Naive B cell (primary cell): ENCODE measurements at regions not wholly inside any gene's neighbourhood (a gene's known extent, or its start where the extent isn't known, plus 50 kb on each side); places are given as distances from the start of the nearest gene placed in this dataset.

Source experiments
- ATAC-seq, 2 donors: fragments of 150-1000 bp; cut with Tn5 transposase; 2 replicates each; pipeline ENCODE4 v1.10.0; 2021; ENCODE audit warnings: low read depth in 2 of 2, mild to moderate bottlenecking in 2 of 2, moderate library complexity in 2 of 2
- DNase-seq: peaks from one replicate; pipeline ENCODE4 v3.0.0; 2022
- H3K27ac Mint-ChIP-seq, 6 donors: one replicate each; pipeline ENCODE4 v1.8.0; 2020 to 2022; ENCODE audit warnings: mild to moderate bottlenecking in 6 of 6, mixed read lengths in 6 of 6, moderate library complexity in 5 of 6, inconsistent platforms in 2 of 6
- H3K27me3 Mint-ChIP-seq, 3 donors: one replicate each; pipeline ENCODE4 v1.8.0; 2021 to 2022; ENCODE audit warnings: mixed read lengths in 3 of 3, mild to moderate bottlenecking in 1 of 3
- H3K36me3 Mint-ChIP-seq, 2 donors: one replicate each; pipeline ENCODE4 v1.8.0; 2020 to 2022; ENCODE audit warnings: mixed read lengths in 2 of 2, inconsistent platforms in 1 of 2, mild to moderate bottlenecking in 1 of 2
- H3K4me1 Mint-ChIP-seq, 3 donors: one replicate each; pipeline ENCODE4 v1.8.0; 2020 to 2022; ENCODE audit warnings: mixed read lengths in 3 of 3, inconsistent platforms in 1 of 3, mild to moderate bottlenecking in 1 of 3, moderate library complexity in 1 of 3
- H3K4me3 Mint-ChIP-seq, 8 donors: one replicate each; pipeline ENCODE4 v1.8.0; 2020 to 2022; ENCODE audit warnings: mild to moderate bottlenecking in 8 of 8, mixed read lengths in 8 of 8, moderate library complexity in 8 of 8, inconsistent platforms in 2 of 8
- H3K9me3 Mint-ChIP-seq, 7 donors: one replicate each; pipeline ENCODE4 v1.8.0; 2020 to 2022; ENCODE audit warnings: mixed read lengths in 7 of 7, mild to moderate bottlenecking in 5 of 7, inconsistent platforms in 2 of 7, moderate library complexity in 1 of 7

DNA sequence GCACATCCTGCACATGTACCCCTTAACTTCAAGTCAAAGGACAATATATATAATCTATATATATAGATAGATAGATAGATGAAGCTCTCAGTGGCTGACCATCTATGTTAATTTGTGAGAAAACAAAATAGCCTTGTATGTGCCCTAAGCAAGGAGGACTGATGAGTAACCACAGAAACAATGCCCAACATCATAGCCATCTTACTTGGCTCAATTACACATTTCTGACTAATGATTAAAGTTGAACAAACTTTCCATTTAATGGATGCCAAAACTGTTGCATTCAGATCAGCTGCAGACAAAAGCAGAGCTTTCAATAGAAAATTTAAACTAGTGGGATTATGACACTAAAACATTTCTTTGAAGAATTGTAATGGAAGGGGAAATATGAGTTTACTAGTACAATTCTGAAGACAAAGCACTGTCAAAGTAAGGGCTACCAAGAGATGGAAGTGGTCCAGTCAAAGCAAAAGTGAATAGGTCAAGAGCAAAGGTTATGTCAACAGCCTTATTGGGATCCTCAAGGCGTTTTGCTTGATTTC, 1188.2 kb upstream of the RAG2 start:
- Mint-ChIP-seq H3K27ac (no peak overlapping the region), H3K36me3 (no peaks in the 10 kb centered on the region), H3K27me3 (no peaks in the 10 kb centered on the region), H3K9me3 (peaks cover 13 to 44% (median 24%) of the 10 kb centered on the region in 7 donors), H3K4me1 (no peaks in the 10 kb centered on the region), H3K4me3 (no peak overlapping the region)
- ATAC-seq (no peak), DNase-seq (no peak)

DNA sequence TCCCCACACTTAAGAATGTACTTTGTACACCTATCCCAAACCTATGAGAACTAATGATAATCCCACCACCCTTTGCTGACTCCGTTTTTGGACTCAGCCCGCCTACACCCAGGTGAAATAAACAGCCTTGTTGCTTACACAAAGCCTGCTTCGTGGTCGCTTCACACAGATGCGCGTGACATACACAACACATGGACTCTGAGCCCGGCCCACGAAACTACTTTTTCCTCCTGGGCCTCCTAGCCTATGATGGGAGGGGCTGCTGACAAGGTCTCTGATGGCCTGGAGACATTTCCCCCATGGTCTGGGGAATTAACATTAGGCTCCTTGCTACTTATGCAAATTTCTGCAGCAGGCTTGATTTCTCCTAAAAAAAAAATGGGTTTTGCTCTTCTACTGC, 1176.4 kb upstream of the RAG2 start:
- no peak overlapping the region for H3K4me3 Mint-ChIP-seq
- H3K27me3 Mint-ChIP-seq = no peaks in the 10 kb centered on the region
- H3K27ac Mint-ChIP-seq = no peak overlapping the region
- no peak for DNase-seq
- no peak for ATAC-seq
- H3K9me3 Mint-ChIP-seq = peaks cover under 1 to 15% (median 5%) of the 10 kb centered on the region in 7 donors
- no peaks in the 10 kb centered on the region for H3K4me1 Mint-ChIP-seq
- H3K36me3 Mint-ChIP-seq = no peaks in the 10 kb centered on the region

DNA sequence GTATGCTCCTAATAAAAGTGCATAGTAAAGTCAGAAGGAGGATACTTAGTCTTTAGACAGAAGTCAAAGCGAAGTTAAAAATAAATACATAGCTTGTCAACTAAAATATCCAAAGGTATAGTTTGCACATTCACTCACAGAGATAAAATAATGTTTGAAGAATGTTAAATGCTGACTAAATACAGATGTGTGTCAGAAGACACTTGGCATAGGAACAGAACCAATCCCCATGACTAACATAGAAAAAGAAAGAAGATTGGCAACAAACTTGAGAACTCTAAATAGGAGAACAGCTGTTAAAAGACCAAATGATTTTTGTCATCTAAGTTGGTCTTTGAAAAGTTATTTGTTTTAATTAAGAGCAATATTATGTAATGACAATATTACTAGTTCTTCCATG, 1172.1 kb upstream of the RAG2 start:
- Mint-ChIP-seq H3K9me3 (peaks cover 0 to 11% (median 5%) of the 10 kb centered on the region in 7 donors), H3K27me3 (no peaks in the 10 kb centered on the region), H3K27ac (no peak overlapping the region), H3K4me3 (no peak overlapping the region), H3K36me3 (no peaks in the 10 kb centered on the region), H3K4me1 (no peaks in the 10 kb centered on the region)
- DNase-seq = no peak
- no peak for ATAC-seq

DNA sequence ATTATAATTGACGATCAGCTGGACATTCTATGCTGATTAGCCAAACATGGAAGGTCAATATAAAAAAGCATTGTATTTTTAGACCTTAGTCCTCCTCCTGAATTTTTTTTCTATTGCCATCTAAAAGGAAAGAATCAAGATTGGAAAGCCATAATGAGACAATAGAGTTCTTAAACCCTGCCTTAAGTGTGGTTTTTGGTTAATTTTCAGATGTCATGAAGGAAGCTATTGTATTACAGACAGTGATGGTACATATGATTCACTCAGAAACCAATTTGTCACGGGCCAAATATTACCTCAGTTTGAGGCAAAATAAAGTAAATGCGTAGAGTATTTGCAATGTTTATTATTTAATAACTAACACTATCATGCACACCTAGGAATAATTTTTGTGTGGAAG, 1164.0 kb upstream of the RAG2 start:
- Mint-ChIP-seq H3K36me3 (no peaks in the 10 kb centered on the region), H3K9me3 (peaks cover 0 to 5% (median 0%) of the 10 kb centered on the region in 7 donors)

DNA sequence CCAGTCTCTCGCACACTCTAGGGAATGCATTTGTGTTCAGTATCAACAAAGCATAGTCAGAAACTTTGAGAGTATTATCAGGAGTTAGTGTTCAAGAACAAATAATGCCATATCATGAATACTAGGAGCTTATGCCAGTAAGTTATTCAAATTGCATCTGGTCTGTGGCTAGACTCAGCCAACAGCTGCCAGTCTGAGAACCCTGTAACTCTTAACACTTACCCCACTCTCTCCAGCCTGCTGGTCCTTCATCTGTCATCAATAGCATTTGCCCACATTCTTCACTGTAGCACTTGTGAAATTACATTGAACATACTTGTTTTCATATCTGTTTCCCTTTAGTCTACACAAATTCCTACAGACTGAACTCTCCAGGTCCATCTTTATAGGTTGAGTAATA, 1157.5 kb upstream of the RAG2 start:
- Mint-ChIP-seq H3K36me3 (no peaks in the 10 kb centered on the region), H3K4me3 (no peak overlapping the region), H3K4me1 (no peaks in the 10 kb centered on the region), H3K27ac (peak overlapping the region in 1 of 6 donors; percentile 16), H3K27me3 (no peaks in the 10 kb centered on the region), H3K9me3 (peaks cover 0 to 7% (median 2%) of the 10 kb centered on the region in 7 donors)
- DNase-seq (no peak), ATAC-seq (no peak)

More for the DNA sequence above, 1164.0 kb upstream of the RAG2 start:
- no peak overlapping the region for H3K27ac Mint-ChIP-seq
- DNase-seq (no peak), ATAC-seq (no peak)
- no peaks in the 10 kb centered on the region for H3K4me1 Mint-ChIP-seq
- H3K27me3 Mint-ChIP-seq = no peaks in the 10 kb centered on the region
- no peak overlapping the region for H3K4me3 Mint-ChIP-seq

DNA sequence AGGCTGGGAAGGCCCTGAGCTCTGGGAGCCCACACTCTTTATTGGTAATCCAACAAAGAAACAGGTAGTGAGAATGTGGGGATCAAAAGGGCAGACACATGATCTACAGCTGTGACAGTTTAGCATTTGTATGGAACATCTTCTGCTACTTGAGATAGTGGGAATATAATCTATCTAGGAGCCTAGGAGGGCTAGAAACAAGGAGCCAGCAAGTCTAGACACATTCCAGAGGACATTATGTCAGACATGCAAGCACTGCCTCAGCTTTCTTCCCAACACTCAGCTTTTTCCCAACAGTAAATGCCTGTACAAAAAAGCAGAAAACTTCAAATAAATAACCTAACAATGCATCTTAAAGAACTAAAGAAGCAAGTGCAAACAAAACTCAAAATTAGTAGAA, 1150.6 kb upstream of the RAG2 start:
- peaks cover 0 to 25% (median 6%) of the 10 kb centered on the region in 7 donors for H3K9me3 Mint-ChIP-seq
- DNase-seq (no peak), ATAC-seq (no peak)
- no peaks in the 10 kb centered on the region for H3K4me1 Mint-ChIP-seq
- H3K27me3 Mint-ChIP-seq = no peaks in the 10 kb centered on the region
- no peak overlapping the region for H3K27ac Mint-ChIP-seq
- H3K36me3 Mint-ChIP-seq = no peaks in the 10 kb centered on the region
- H3K4me3 Mint-ChIP-seq = no peak overlapping the region

DNA sequence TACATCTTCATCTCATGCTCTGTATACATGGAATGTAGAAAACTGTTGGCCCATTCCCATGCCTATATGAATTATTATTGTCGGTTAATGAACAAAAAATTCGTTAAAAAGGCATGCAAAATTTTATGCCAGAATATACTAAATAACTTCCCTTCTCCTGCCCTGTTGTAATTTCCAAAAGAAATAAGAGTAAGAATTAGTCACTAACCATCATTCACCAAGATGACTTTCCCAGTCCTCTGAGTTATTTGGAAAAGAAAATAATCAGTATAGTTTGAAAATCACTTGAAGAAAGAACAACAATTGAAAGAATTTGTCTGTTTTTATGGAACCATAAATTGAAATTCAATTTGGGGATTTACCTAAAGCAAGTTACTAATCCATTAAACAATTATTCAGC, 1149.1 kb upstream of the RAG2 start:
- no peak overlapping the region for H3K4me3 Mint-ChIP-seq
- no peak overlapping the region for H3K27ac Mint-ChIP-seq
- H3K4me1 Mint-ChIP-seq = no peaks in the 10 kb centered on the region
- H3K36me3 Mint-ChIP-seq = no peaks in the 10 kb centered on the region
- no peak for ATAC-seq
- DNase-seq = no peak
- no peaks in the 10 kb centered on the region for H3K27me3 Mint-ChIP-seq
- H3K9me3 Mint-ChIP-seq = peaks cover 0 to 25% (median 6%) of the 10 kb centered on the region in 7 donors

DNA sequence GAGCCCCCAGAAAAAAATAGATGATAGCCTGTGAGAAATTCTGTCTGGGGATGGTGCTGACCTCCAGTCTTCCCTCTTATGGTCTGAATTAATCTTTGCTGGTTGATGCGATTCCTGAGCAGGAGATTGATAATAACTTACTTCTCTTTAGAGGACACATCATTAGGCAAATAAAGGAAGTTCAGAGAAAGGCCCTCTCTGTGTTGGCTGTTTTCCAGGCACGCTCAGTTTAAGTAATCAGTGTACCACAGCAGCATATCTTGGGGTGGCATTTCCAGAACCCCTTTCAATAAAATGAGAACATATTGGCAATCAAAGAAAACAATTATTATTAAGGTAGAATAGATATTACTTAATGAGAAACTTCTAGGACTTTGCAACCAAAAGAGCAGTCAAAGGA, 1129.3 kb upstream of the RAG2 start:
- ATAC-seq (no peak), DNase-seq (no peak)
- Mint-ChIP-seq H3K27me3 (no peaks in the 10 kb centered on the region), H3K4me3 (no peak overlapping the region), H3K36me3 (no peaks in the 10 kb centered on the region), H3K4me1 (no peaks in the 10 kb centered on the region), H3K9me3 (peaks cover 0 to 6% (median 0%) of the 10 kb centered on the region in 7 donors), H3K27ac (no peak overlapping the region)

DNA sequence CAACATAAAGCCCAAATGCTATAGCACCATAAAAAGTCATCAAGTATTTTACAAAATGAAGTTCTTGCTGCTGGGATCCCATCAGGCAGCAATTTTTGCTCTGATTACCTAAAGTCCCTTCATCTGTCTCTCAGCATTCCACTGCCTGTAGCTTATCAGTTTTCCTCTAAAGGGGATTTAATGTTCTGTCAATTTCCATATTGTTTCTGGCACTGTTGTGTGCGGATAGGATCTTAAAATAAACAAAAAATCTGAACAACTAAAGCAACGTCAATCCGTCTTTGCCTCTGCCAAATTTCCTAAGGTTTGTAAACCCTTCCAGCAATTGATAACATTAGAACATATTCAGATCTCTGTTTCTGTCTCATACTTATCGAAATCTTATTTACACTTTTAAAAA, 1126.3 kb upstream of the RAG2 start:
- Mint-ChIP-seq H3K4me1 (no peaks in the 10 kb centered on the region), H3K4me3 (no peak overlapping the region), H3K27me3 (no peaks in the 10 kb centered on the region)

DNA sequence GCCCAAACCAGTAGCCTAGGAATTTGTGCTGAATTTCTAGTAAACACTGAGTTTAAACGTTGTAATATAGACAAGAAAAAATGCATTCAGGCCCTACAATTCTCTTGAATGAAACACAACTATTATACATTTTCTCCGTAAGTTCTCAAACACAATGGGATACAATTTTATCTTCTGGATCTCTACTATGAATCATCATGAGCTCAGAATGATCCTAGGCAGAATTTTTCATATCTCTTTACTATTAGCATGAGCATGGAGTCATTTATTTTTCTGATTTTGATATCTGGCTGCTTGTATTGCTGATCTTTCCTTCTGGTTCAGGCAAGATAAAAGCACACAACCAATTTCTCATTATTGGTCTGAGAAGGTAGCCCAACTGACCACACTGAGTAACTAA, 1123.4 kb upstream of the RAG2 start:
- peaks cover 0 to 11% (median 0%) of the 10 kb centered on the region in 7 donors for H3K9me3 Mint-ChIP-seq
- no peak overlapping the region for H3K27ac Mint-ChIP-seq
- no peaks in the 10 kb centered on the region for H3K36me3 Mint-ChIP-seq
- DNase-seq = no peak
- no peaks in the 10 kb centered on the region for H3K27me3 Mint-ChIP-seq
- no peak overlapping the region for H3K4me3 Mint-ChIP-seq
- ATAC-seq = no peak
- H3K4me1 Mint-ChIP-seq = no peaks in the 10 kb centered on the region

More for the DNA sequence above, 1126.3 kb upstream of the RAG2 start:
- no peak for ATAC-seq
- H3K36me3 Mint-ChIP-seq = no peaks in the 10 kb centered on the region
- H3K27ac Mint-ChIP-seq = no peak overlapping the region
- DNase-seq = no peak
- H3K9me3 Mint-ChIP-seq = peaks cover 0 to 11% (median 0%) of the 10 kb centered on the region in 7 donors

DNA sequence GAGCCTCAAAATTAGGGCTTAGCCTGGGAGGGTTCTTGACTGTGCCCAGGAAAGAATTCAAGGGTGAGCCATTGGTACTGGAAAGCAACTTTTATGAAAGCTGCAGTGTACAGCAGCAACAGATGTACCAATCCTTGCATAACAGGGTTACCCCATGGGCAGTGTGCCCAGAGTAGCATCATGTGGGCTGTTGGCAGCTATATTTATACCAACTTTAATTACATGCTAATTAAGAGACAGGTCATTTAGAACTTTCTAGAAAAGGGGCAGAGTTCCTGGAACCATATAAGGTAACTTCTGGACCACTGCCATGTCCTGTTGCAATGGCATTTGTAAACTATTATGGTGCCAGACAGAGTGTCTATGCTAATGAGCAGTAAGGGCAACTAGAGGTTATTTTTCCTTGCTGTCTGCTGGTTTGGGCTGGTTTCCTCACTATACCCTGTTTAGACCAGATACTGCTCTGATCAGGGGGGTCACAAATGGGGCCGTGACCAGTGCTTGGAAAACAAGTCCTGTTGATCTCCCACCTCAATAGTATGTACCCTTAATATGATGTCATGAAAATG, 1120.5 kb upstream of the RAG2 start:
- ATAC-seq = no peak
- no peaks in the 10 kb centered on the region for H3K36me3 Mint-ChIP-seq
- H3K9me3 Mint-ChIP-seq = peaks cover 0 to 9% (median 0%) of the 10 kb centered on the region in 7 donors
- H3K4me1 Mint-ChIP-seq = no peaks in the 10 kb centered on the region
- no peak overlapping the region for H3K4me3 Mint-ChIP-seq
- H3K27me3 Mint-ChIP-seq = no peaks in the 10 kb centered on the region
- no peak for DNase-seq
- no peak overlapping the region for H3K27ac Mint-ChIP-seq

DNA sequence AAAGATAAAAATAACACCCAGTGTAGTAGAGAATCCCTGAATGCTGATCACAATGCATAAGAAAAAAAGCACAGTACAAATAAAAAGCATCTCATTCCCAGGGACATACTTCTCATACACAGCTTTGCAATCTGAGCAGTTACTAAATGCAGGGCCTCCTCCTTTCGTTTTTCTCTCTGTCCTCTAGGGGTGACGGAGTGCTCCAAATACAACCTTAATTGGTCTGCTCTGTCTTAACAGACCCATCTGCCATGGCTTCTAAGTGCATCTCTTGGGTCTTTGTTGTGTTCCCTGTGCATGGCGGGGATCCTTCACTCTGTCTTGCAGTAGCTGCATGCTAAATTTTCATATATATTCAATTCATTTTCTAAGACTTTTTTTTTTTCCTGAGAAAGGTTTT, 1114.2 kb upstream of the RAG2 start:
- DNase-seq = no peak
- Mint-ChIP-seq H3K9me3 (peaks cover 0 to 4% (median 2%) of the 10 kb centered on the region in 7 donors), H3K27ac (no peak overlapping the region), H3K36me3 (no peaks in the 10 kb centered on the region), H3K27me3 (no peaks in the 10 kb centered on the region), H3K4me3 (no peak overlapping the region), H3K4me1 (no peaks in the 10 kb centered on the region)
- no peak for ATAC-seq

DNA sequence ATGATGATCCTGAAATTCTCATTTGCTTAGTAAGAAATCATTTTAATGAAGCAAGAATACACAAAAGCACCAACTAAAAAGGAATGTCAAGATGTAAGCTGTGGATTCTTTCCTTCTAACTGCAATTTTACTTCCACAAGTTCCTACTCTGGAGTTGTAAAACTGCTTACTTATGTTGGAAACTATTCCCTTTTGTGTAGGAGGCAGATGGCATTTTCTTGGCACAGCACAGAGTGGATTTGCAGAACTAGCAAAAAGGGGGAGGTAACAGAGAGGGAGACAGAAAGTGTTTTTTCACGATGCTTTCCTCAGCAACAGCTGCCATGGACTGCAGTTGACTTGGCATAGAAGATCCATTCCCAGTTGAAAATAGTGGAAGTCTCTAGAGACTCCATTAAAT, 1112.0 kb upstream of the RAG2 start:
- H3K36me3 Mint-ChIP-seq = no peaks in the 10 kb centered on the region
- DNase-seq (no peak), ATAC-seq (no peak)
- H3K4me1 Mint-ChIP-seq = no peaks in the 10 kb centered on the region
- no peaks in the 10 kb centered on the region for H3K27me3 Mint-ChIP-seq
- H3K4me3 Mint-ChIP-seq = no peak overlapping the region
- H3K9me3 Mint-ChIP-seq = peaks cover 0 to 4% (median under 1%) of the 10 kb centered on the region in 7 donors
- H3K27ac Mint-ChIP-seq = no peak overlapping the region

DNA sequence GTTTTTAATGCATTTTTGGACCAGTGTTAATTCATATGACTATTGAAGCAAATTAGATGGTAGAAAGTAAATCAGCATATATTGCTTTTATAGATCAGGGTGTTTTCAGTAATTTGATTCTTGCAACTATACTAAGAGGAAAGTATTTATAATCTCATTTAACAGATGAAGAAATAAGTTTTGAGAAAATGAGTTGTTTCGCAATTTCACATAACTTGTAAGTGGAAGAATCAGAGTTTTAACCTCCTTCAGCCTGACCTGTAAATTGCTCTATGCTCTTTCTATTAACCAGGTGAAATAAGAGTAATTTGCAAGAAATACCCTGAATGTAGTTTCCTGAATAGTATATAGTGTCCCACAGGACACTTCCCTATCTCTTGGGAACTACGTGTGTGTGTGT, 1106.8 kb upstream of the RAG2 start:
- Mint-ChIP-seq H3K9me3 (peaks cover 0 to 11% (median 2%) of the 10 kb centered on the region in 7 donors), H3K27ac (no peak overlapping the region), H3K27me3 (no peaks in the 10 kb centered on the region), H3K4me3 (no peak overlapping the region), H3K36me3 (no peaks in the 10 kb centered on the region), H3K4me1 (no peaks in the 10 kb centered on the region)
- no peak for DNase-seq
- no peak for ATAC-seq

DNA sequence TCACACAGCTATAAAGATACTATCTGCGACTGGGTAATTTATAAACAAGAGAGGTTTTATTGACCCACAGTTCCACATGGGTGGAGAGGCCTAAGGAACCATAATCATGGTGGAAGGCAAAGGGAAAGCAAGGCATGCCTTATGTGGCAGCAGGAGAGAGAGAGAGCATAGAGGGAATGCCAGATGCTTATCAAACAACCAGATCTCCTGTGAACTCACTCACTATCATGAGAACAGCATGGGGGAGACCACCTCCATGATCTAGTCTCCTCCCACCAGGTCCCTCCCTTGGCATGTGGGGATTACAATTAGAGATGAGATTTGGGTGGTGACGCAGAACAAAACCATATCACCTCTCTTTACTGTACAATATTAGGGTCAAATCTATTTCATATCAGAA, 1101.6 kb upstream of the RAG2 start:
- Mint-ChIP-seq H3K27ac (no peak overlapping the region), H3K4me1 (no peaks in the 10 kb centered on the region), H3K27me3 (no peaks in the 10 kb centered on the region), H3K4me3 (no peak overlapping the region), H3K36me3 (no peaks in the 10 kb centered on the region), H3K9me3 (peaks cover 6 to 34% (median 15%) of the 10 kb centered on the region in 7 donors)
- DNase-seq = no peak
- ATAC-seq = no peak
